OCI-LY1 (cell line): ENCODE measurements at regions not wholly inside any gene's neighbourhood (a gene's known extent, or its start where the extent isn't known, plus 50 kb on each side); places are given as distances from the start of the nearest gene placed in this dataset.
"Not testable (repeated sequence)": the region's sequence is repeated elsewhere in the genome, so short reads cannot be mapped to it uniquely, and the experiment has no call there.

Experiments
- EZH2 ChIP-seq: fragments of 200-600 bp; sonication (generic), shearing (Covaris generic); IDR thresholded peaks from 2 replicates; pipeline ENCODE4 v1.8.0; 2017; ENCODE audit warnings: borderline replicate concordance, mixed run types, mild to moderate bottlenecking, antibody characterized with exemption, low read length, moderate library complexity, mixed read lengths
- TF ChIP-seq, protein P1 (sequence below): fragments of 200-600 bp; sonication (generic), shearing (Covaris generic); IDR thresholded peaks from 2 replicates; pipeline ENCODE4 v1.5.1; 2017; ENCODE audit warnings: mild to moderate bottlenecking, antibody characterized with exemption, low read length, moderate library complexity, mixed read lengths

- TF ChIP-seq, protein P1, sequence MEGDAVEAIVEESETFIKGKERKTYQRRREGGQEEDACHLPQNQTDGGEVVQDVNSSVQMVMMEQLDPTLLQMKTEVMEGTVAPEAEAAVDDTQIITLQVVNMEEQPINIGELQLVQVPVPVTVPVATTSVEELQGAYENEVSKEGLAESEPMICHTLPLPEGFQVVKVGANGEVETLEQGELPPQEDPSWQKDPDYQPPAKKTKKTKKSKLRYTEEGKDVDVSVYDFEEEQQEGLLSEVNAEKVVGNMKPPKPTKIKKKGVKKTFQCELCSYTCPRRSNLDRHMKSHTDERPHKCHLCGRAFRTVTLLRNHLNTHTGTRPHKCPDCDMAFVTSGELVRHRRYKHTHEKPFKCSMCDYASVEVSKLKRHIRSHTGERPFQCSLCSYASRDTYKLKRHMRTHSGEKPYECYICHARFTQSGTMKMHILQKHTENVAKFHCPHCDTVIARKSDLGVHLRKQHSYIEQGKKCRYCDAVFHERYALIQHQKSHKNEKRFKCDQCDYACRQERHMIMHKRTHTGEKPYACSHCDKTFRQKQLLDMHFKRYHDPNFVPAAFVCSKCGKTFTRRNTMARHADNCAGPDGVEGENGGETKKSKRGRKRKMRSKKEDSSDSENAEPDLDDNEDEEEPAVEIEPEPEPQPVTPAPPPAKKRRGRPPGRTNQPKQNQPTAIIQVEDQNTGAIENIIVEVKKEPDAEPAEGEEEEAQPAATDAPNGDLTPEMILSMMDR = not testable (repeated sequence)
- not testable (repeated sequence) for TF ChIP-seq EZH2
Measured at GRCh38 chr4:137942015-137942515, 300.1 kb downstream of the SLC7A11 start.
